OCI-LY1 (cell line): ENCODE measurements at regions not wholly inside any gene's neighbourhood (a gene's known extent, or its start where the extent isn't known, plus 50 kb on each side); places are given as distances from the start of the nearest gene placed in this dataset.
"Not testable (repeated sequence)": the region's sequence is repeated elsewhere in the genome, so short reads cannot be mapped to it uniquely, and the experiment has no call there.

Experiments used
- H2AFZ ChIP-seq: fragments of 200-600 bp; sonication (generic), shearing (Covaris generic); 2 replicates; pipeline ENCODE4 v1.6.0; 2014; ENCODE audit warnings: antibody characterized with exemption, mild to moderate bottlenecking, low read length
- H3F3A ChIP-seq: fragments of 200-600 bp; sonication (generic), shearing (Covaris generic); 2 replicates; pipeline ENCODE4 v1.6.0; 2014; ENCODE audit warnings: mild to moderate bottlenecking, antibody characterized with exemption, low read length, moderate library complexity; ENCODE audit not compliant: insufficient read depth
- H3K27ac ChIP-seq: fragments of 200-600 bp; sonication (generic); 2 replicates; pipeline ENCODE4 v1.5.1; 2014; ENCODE audit warnings: low read length, mixed run types, mild to moderate bottlenecking, low read depth; ENCODE audit not compliant: poor library complexity, severe bottlenecking
- H3K27me3 ChIP-seq: fragments of 200-600 bp; sonication (generic); 2 replicates; pipeline ENCODE4 v1.6.0; 2014; ENCODE audit warnings: antibody characterized with exemption, mild to moderate bottlenecking, low read length, moderate library complexity; ENCODE audit not compliant: insufficient read depth
- H3K36me3 ChIP-seq: fragments of 200-600 bp; sonication (generic); 2 replicates; pipeline ENCODE4 v1.6.1; 2014; ENCODE audit warnings: mild to moderate bottlenecking, antibody characterized with exemption, low read length, moderate library complexity, mixed read lengths; ENCODE audit not compliant: insufficient read depth
- H3K4me1 ChIP-seq: fragments of 200-600 bp; sonication (generic); 2 replicates; pipeline ENCODE4 v1.5.1; 2014; ENCODE audit warnings: mild to moderate bottlenecking, low read length, moderate library complexity; ENCODE audit not compliant: insufficient read depth, severe bottlenecking
- H3K4me2 ChIP-seq: fragments of 200-600 bp; sonication (generic), shearing (Covaris generic); 2 replicates; pipeline ENCODE4 v1.6.1; 2014; ENCODE audit warnings: low read length
- H3K4me3 ChIP-seq: fragments of 200-600 bp; sonication (generic); 2 replicates; pipeline ENCODE4 v1.5.1; 2014; ENCODE audit warnings: low read length, low read depth, mild to moderate bottlenecking, mixed read lengths; ENCODE audit not compliant: poor library complexity, severe bottlenecking
- H3K79me2 ChIP-seq: fragments of 200-600 bp; shearing (Covaris generic); 2 replicates; pipeline ENCODE4 v1.6.1; 2016; ENCODE audit warnings: mixed run types, low read length, mixed read lengths; ENCODE audit not compliant: insufficient read depth
- H3K9ac ChIP-seq: fragments of 200-600 bp; sonication (generic), shearing (Covaris generic); 2 replicates; pipeline ENCODE4 v1.6.1; 2014; ENCODE audit warnings: mild to moderate bottlenecking, low read length, mixed read lengths
- H3K9me2 ChIP-seq: fragments of 200-600 bp; sonication (generic), shearing (Covaris generic); 2 replicates; pipeline ENCODE4 v1.6.1; 2014; ENCODE audit warnings: low read depth, mild to moderate bottlenecking, low read length, mixed read lengths
- H3K9me3 ChIP-seq: fragments of 200-600 bp; shearing (Covaris generic); 2 replicates; pipeline ENCODE4 v1.6.1; 2014; ENCODE audit warnings: low read length, mixed read lengths
- H4K20me1 ChIP-seq: fragments of 200-600 bp; sonication (generic), shearing (Covaris generic); 2 replicates; pipeline ENCODE4 v1.6.0; 2016; ENCODE audit warnings: mild to moderate bottlenecking, low read length; ENCODE audit not compliant: insufficient read depth
- CTCF ChIP-seq: fragments of 200-600 bp; sonication (generic), shearing (Covaris generic); IDR thresholded peaks from 2 replicates; pipeline ENCODE4 v1.5.1; 2017; ENCODE audit warnings: mild to moderate bottlenecking, antibody characterized with exemption, low read length, moderate library complexity, mixed read lengths
- EZH2 ChIP-seq: fragments of 200-600 bp; sonication (generic), shearing (Covaris generic); IDR thresholded peaks from 2 replicates; pipeline ENCODE4 v1.8.0; 2017; ENCODE audit warnings: borderline replicate concordance, mixed run types, mild to moderate bottlenecking, antibody characterized with exemption, low read length, moderate library complexity, mixed read lengths

- Histone ChIP-seq H3K79me2 (no peaks in the 10 kb centered on the region), H3K9ac (no peak overlapping the region), H3K9me3 (no peaks in the 10 kb centered on the region), H3K4me1 (no peaks in the 10 kb centered on the region), H3K4me3 (no peak overlapping the region), H4K20me1 (no peaks in the 10 kb centered on the region), H3K27me3 (no peaks in the 10 kb centered on the region), H3K36me3 (no peaks in the 10 kb centered on the region), H2AFZ (no peak overlapping the region), H3F3A (no peaks in the 10 kb centered on the region), H3K9me2 (no peaks in the 10 kb centered on the region), H3K4me2 (no peak overlapping the region), H3K27ac (no peak overlapping the region)
- TF ChIP-seq CTCF (no peak), EZH2 (no peak)
These were observed 508.7 kb upstream of the GRAMD2B start for GRCh38 chr5:125914471-125914870.

GRCh38 chr5:125923958-125924357 lies 499.3 kb upstream of the GRAMD2B start:
- not testable (repeated sequence) for H3K27ac ChIP-seq, H3F3A ChIP-seq, H3K36me3 ChIP-seq, H3K4me1 ChIP-seq, H2AFZ ChIP-seq, H3K9me2 ChIP-seq, H3K27me3 ChIP-seq, H3K9me3 ChIP-seq, H3K4me3 ChIP-seq, H3K79me2 ChIP-seq, H3K9ac ChIP-seq, H4K20me1 ChIP-seq, H3K4me2 ChIP-seq

GRCh38 chr5:125926172-125926571 lies 497.0 kb upstream of the GRAMD2B start:
- no peak overlapping the region for H2AFZ ChIP-seq
- H3K4me3 ChIP-seq, result no peak overlapping the region
- H4K20me1 ChIP-seq, result no peaks in the 10 kb centered on the region
- H3K27me3 ChIP-seq, result no peaks in the 10 kb centered on the region
- no peaks in the 10 kb centered on the region for H3K79me2 ChIP-seq
- H3K9ac ChIP-seq, result no peak overlapping the region
- no peaks in the 10 kb centered on the region for H3K4me1 ChIP-seq
- no peak overlapping the region for H3K4me2 ChIP-seq
- no peaks in the 10 kb centered on the region for H3F3A ChIP-seq
- no peak overlapping the region for H3K27ac ChIP-seq
- TF ChIP-seq EZH2 (no peak), CTCF (no peak)
- H3K36me3 ChIP-seq, result no peaks in the 10 kb centered on the region
- peaks cover 4% of the 10 kb centered on the region; the same call in 1 of the 2 replicates for H3K9me3 ChIP-seq
- H3K9me2 ChIP-seq, result no peaks in the 10 kb centered on the region

- Histone ChIP-seq H3K4me2 (no peak overlapping the region; the same call in 1 of the 2 replicates), H3K79me2 (no peaks in the 10 kb centered on the region), H3K36me3 (no peaks in the 10 kb centered on the region), H3K9ac (no peak overlapping the region), H3K4me1 (no peaks in the 10 kb centered on the region), H3K9me3 (peaks cover 4% of the 10 kb centered on the region; the same call in 1 of the 2 replicates), H3K27me3 (no peaks in the 10 kb centered on the region), H2AFZ (no peak overlapping the region), H3K27ac (no peak overlapping the region), H3K9me2 (no peaks in the 10 kb centered on the region), H3K4me3 (no peak overlapping the region), H4K20me1 (no peaks in the 10 kb centered on the region), H3F3A (no peaks in the 10 kb centered on the region)
- TF ChIP-seq EZH2 (no peak), CTCF (no peak)
These were observed 494.5 kb upstream of the GRAMD2B start for GRCh38 chr5:125928663-125929062.
